ENCODE measurements at regions not wholly inside any gene's neighbourhood (a gene's known extent, or its start where the extent isn't known, plus 50 kb on each side); places are given as distances from the start of the nearest gene placed in this dataset.
"Not testable (repeated sequence)": the region's sequence is repeated elsewhere in the genome, so short reads cannot be mapped to it uniquely, and the experiment has no call there.

- DNase-seq = no peak
Measured at GRCh38 chr3:10628891-10629670, 123.7 kb upstream of the ATP2B2 start.

DNA sequence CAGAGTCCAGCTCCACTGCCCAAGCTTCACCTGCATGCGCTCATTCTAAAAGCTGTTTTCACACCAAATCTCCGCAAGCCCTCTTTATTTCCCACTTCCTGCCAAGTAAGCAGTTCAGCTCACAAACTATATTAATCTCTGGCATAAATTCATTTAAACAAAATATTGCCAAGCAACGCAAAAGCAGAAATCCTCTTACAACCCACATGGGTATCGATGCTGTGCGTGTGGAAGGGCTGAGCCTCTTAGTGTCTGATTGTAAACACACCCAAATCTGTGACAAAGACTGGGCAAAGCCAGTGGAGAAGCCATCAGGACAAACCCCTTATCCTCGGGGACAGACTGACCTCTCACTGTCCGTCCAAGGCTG lies 124.3 kb upstream of the ATP2B2 start:
- no peak for DNase-seq

GRCh38 chr3:10631224-10631623 lies 125.8 kb upstream of the ATP2B2 start:
- no peak for DNase-seq

- DNase-seq = no peak
Measured at GRCh38 chr3:10632125-10632524, 126.7 kb upstream of the ATP2B2 start.

GRCh38 chr3:10632741-10633140 lies 127.4 kb upstream of the ATP2B2 start:
- DNase-seq = no peak

DNA sequence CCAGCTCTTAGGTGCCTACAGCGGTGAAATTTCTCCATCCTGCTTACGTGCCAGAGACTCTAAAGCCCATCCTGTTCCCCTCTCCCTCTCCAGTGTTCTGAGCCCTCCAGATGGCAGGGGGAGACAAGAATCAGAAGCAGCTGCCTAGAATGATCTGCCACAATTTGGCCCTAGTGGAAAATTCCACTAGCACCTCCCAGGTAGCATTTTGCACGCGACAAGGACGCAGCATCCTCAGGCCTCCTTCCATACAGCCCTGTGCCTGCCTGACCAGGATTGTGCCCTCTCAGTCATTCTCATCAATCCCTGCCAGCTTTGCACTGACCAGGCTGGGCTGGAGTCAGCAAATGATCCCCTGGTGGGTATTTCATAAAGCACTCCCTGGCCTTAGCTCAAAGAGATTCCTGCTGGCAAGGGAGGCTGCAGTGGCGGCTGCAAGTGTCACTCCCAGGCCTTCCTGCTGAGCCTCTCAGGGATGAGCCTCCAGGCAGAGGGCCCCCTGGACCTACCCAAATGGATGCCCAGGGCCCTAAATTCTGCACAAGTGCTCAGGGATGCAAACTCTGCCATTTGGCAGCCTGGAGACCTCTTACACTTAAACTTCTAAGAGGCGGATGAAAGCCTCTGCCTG lies 130.2 kb upstream of the ATP2B2 start:
- DNase-seq = no peak

DNA sequence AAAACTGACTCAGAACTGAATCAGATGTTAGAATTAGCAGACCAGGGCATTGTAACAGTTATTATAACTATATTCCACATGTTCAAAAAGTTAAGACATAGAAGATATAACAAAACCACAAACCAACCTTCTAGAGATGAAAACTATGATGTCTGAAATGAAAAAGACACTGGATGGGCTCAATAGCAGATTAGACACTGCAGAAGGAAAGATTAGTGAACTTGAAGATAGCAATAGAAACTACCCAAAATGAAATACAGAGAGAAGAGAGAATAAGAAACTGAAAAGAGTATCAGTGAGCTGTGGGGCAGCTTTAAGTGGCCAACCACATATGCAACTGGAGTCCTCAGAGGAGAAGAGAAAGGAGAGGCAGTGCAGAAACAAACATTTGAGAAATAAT lies 132.0 kb upstream of the ATP2B2 start:
- no peak for DNase-seq

GRCh38 chr3:10638466-10638865 lies 133.1 kb upstream of the ATP2B2 start:
- DNase-seq = no peak

DNA sequence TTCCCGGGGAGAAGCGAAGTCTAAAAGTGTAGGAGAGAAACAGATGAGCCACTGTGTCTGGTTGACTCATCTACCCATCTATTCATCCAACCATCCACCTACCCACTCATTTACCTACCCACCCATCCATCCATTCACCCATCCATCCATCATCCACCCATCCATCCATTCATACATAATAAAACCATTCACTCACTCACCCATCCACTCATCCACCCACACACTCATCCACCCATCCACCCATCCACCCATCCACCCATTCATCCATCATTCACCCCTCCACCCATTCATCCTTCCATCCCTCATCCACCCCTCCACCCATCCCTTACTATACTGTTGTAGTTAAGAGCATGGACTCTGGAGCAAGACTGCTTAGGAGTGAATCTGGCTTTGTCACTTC lies 136.4 kb upstream of the ATP2B2 start:
- DNase-seq = no peak

GRCh38 chr3:10644189-10644588 lies 138.8 kb upstream of the ATP2B2 start:
- DNase-seq = no peak

- no peak for DNase-seq
Measured at GRCh38 chr3:10645800-10646199, 140.4 kb upstream of the ATP2B2 start.

DNA sequence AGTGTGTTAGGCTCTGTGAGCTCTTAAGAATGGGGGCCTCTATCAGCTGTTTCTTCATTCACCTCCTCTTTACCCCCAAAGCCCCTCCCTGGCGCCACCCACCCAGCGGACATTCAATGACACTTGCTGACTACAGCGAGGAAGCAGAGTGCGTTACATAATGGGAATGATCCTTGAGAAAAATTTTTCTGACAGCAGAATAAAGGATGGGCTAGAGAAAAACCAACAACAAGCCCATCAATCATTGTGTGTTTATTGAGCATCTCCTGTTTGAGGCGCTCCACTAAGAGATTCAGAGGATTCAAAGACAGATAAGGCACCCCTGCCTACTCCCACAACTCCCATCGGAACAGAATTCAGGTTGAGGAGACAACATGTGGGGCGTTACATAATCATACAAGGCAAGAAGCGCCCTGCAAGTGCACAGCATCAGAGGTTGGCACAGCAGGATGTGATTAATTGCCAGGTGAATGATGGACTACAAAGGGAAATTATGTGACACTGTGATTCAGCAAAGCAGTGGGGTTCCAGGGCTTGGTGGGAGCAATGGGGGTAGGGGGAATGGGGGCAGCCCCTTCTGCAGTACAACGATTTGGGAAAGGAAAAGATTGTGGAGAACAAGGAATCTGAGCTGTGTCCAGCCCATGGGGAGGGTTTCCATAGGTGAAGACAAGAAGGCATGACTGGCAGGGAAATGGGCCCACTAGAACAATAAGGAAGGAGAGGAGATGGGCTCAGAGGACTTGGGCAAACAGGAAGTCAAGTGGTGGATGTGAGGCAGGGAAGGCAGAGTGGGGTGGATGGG lies 141.3 kb upstream of the ATP2B2 start:
- DNase-seq = no peak

GRCh38 chr3:10647376-10647775 lies 142.0 kb upstream of the ATP2B2 start:
- no peak for DNase-seq

GRCh38 chr3:10648181-10648580 lies 142.8 kb upstream of the ATP2B2 start:
- DNase-seq = no peak

- DNase-seq = not testable (repeated sequence)
Measured at GRCh38 chr3:10649463-10649862, 144.1 kb upstream of the ATP2B2 start.

DNA sequence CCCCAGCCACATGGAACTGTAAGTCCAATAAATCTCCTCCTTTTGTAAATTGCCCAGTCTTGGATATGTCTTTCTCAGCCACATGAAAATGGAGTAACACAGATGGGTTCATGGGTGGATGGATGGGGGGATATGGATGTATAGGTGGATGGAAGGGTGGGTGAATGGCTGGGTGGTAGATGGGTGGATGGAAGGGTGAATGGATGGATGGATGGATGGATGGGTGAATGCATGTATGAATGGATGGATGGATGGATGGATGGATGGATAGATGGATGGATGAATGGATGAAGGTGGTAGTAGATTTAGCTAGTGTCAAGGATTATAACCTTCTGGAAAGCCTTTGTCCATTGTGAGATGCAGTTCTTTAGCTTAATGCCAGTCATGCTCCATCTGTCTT lies 146.1 kb upstream of the ATP2B2 start:
- no peak for DNase-seq

DNA sequence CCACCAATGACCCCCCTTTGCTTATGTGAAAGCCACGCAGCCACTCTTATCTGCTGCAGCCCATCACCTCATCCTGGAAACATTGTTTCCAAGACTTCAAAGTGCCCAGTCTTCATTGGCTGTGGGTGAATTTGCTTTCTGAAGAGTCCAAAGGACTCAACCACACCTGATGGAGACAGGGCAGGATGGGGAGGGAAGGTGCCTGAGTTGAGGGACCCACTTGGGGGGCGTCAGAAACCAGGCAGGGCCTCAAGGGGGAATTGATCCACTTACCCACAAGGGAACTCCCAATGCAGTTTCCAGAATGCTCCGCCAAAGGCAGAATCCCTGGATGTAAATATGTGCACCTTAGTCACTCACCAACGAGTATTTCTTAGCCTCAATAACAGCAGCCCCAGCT lies 147.9 kb upstream of the ATP2B2 start:
- no peak for DNase-seq

DNA sequence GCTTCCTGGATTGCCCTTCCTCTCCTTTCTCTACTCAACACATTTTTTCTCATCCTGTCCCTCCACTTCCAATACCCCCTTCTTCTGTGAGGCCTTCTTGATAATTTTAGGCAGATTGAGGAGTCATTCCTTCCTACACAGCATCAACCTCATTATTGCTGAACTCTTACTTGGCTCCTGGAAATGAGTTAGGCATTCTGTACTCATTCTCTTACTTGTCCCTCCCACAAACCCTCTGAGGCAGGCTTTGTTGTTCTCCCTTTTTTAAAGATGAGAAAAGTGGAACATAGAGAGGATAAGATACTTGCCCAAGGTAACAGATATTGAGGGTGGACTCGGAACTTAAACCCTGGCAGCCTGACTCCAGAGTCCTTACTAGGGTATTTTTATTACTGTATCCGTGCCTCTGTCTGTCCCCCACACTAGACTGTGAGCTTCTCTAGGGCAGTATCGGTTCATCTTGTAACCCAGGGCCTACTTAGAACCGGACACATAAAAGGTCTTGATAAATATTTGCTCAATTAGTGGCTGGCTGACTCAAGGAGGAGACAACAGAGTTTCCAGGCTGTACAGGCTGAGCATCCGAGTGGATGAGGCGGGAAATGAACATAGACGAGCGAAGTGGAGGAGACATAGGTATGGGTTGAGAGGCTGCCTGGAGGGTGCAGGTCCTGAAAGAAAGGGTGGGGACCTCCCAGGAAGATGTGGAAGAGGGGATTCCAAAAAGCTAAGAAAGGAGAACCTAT lies 148.7 kb upstream of the ATP2B2 start:
- DNase-seq = no peak

- DNase-seq = no peak
Measured at GRCh38 chr3:10655105-10655504, 149.7 kb upstream of the ATP2B2 start.

- not testable (repeated sequence) for DNase-seq
Measured at GRCh38 chr3:10657339-10657738, 152.0 kb upstream of the ATP2B2 start.

DNA sequence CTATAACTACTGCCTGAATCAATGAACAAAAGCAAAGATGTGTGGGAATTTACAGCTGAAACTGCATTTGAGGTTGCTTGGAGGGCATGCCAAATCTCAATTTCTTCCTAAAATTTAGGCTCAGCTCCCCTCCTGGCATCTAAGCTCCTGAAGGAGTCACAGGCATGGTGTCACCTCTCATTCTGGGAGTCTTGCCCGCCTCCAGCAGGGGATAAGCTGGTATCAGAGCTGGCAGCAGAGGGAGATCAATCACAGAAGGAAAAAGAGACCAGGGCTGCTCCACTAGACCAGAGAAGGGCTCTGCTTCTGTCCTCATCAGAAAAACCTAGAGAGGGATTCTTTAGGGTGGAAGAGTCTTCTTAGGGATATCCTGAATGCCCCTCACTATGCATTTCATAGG lies 150.4 kb upstream of the SLC6A11 start:
- DNase-seq = no peak

DNA sequence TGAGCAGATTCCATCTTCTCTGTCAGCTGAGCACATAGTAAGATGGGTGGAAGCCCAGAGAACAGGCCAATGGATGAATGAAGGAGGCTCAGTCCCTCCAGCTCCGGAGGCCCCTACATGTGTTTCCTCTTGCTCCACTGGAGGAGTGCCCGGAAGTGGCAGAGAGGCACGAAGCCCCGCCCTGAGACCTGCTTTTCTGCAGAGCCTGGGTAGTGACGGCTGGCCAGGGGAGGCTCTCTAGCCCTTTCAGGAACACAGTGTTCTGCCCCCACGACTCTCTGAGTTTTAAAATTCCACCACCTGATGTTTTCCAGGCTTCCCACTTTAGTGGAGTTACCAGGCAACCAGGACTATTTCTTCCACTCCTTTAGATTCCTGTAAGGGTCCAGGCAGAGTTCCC lies 149.4 kb upstream of the SLC6A11 start:
- DNase-seq = no peak

- no peak for DNase-seq
Measured at GRCh38 chr3:10667269-10667668, 148.8 kb upstream of the SLC6A11 start.
